GM23338 (cell line): ENCODE measurements at regions not wholly inside any gene's neighbourhood (a gene's known extent, or its start where the extent isn't known, plus 50 kb on each side); places are given as distances from the start of the nearest gene placed in this dataset.

Experiments used
- CREB1 ChIP-seq: fragments of 250-450 bp; sonication (Bioruptor Pico); IDR thresholded peaks from 2 replicates; pipeline ENCODE4 v1.5.0; 2020; ENCODE audit warnings: low read depth, mild to moderate bottlenecking, moderate library complexity
- EZH2 ChIP-seq: fragments of 200-600 bp; sonication (generic); IDR thresholded peaks from one replicate; pipeline ENCODE4 v1.8.0; 2017; ENCODE audit warnings: antibody characterized with exemption, mild to moderate bottlenecking, low read depth; ENCODE audit not compliant: unreplicated experiment
- EZH2phosphoT487 ChIP-seq: fragments of 200-600 bp; sonication (generic); IDR thresholded peaks from one replicate; pipeline ENCODE4 v1.8.1; 2018; ENCODE audit warnings: antibody characterized with exemption; ENCODE audit not compliant: unreplicated experiment
- JUNB ChIP-seq: IDR thresholded peaks from one replicate; pipeline ENCODE4 v1.6.1; 2016; ENCODE audit warnings: antibody characterized with exemption; ENCODE audit not compliant: unreplicated experiment
- NANOG ChIP-seq: IDR thresholded peaks from 2 replicates; pipeline ENCODE4 v1.6.1; 2016; ENCODE audit warnings: antibody characterized with exemption, borderline replicate concordance
- POLR2AphosphoS5 ChIP-seq: IDR thresholded peaks from 2 replicates; pipeline ENCODE4 v1.6.1; 2016; ENCODE audit warnings: antibody characterized with exemption, low read depth
- STAT1 ChIP-seq: IDR thresholded peaks from one replicate; pipeline ENCODE4 v1.6.1; 2016; ENCODE audit warnings: antibody characterized with exemption; ENCODE audit not compliant: unreplicated experiment
- ZNF114 ChIP-seq: fragments of 250-450 bp; sonication (Bioruptor Pico); IDR thresholded peaks from 2 replicates; pipeline ENCODE4 v1.5.0; 2020; ENCODE audit warnings: mild to moderate bottlenecking, moderate library complexity
- ZNF331 ChIP-seq: fragments of 250-450 bp; sonication (Bioruptor Pico); IDR thresholded peaks from 2 replicates; pipeline ENCODE4 v1.5.0; 2020; ENCODE audit warnings: low read depth, mild to moderate bottlenecking, moderate library complexity
- TF ChIP-seq, protein P1 (sequence below), 2 experiments: fragments of 200-600 bp in 1 of 2; sonication (generic) in 1 of 2; conservative IDR thresholded peaks; 2 replicates each; pipeline versions ENCODE4 v1.5.1 to v1.6.1; 2016 to 2017; ENCODE audit warnings: antibody characterized with exemption in 2 of 2, low read depth in 2 of 2, mild to moderate bottlenecking in 2 of 2, moderate library complexity in 1 of 2
- TF ChIP-seq, protein P2 (sequence below): IDR thresholded peaks from 2 replicates; pipeline ENCODE4 v1.6.1; 2016; ENCODE audit warnings: antibody characterized with exemption
- TF ChIP-seq, protein P3 (sequence below): IDR thresholded peaks from one replicate; pipeline ENCODE4 v1.6.1; 2018; ENCODE audit warnings: antibody characterized with exemption; ENCODE audit not compliant: unreplicated experiment
- TF ChIP-seq, protein P4 (sequence below): fragments of 250-450 bp; sonication (Bioruptor Pico); IDR thresholded peaks from 2 replicates; pipeline ENCODE4 v1.5.0; 2020; ENCODE audit warnings: mild to moderate bottlenecking, moderate library complexity

DNA sequence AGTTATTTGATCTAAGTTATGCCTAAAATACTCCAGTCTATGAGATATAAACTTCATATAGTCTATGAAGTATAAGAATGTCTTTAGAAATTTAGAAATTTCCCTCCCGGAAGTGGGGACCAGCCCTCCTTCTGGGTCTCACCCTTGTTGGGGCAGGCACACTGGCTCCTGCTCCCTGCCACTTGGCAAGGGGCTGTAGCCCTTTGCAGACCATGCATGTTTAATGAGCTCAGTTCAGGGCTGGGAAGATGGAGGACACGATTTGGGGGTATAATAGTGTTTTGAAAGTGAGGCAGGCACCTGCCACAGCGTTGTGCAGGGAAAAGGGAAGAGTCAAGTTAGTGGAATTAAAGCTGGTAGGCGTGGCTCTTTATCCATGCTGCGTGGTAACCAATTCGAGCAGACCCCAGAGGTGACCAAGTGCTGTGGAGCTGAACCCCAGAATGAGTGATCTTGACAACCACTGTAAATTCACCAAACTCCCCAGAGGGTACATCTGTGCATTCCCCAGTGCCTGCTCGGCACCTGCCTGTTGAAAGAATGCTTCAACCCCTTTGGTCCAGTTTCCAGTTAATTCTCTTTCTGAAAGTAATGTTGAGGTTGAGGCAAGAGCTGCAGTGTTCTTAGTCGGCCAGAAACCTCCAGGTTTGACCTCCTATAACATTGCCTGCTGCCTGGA, 79.6 kb downstream of the DOP1B start:
- TF ChIP-seq, protein P1, sequence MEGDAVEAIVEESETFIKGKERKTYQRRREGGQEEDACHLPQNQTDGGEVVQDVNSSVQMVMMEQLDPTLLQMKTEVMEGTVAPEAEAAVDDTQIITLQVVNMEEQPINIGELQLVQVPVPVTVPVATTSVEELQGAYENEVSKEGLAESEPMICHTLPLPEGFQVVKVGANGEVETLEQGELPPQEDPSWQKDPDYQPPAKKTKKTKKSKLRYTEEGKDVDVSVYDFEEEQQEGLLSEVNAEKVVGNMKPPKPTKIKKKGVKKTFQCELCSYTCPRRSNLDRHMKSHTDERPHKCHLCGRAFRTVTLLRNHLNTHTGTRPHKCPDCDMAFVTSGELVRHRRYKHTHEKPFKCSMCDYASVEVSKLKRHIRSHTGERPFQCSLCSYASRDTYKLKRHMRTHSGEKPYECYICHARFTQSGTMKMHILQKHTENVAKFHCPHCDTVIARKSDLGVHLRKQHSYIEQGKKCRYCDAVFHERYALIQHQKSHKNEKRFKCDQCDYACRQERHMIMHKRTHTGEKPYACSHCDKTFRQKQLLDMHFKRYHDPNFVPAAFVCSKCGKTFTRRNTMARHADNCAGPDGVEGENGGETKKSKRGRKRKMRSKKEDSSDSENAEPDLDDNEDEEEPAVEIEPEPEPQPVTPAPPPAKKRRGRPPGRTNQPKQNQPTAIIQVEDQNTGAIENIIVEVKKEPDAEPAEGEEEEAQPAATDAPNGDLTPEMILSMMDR (conservative IDR thresholded peaks at IDR 0.05; ENCODE audit: low read depth in 2 of 2) = no peak
- TF ChIP-seq, protein P2, sequence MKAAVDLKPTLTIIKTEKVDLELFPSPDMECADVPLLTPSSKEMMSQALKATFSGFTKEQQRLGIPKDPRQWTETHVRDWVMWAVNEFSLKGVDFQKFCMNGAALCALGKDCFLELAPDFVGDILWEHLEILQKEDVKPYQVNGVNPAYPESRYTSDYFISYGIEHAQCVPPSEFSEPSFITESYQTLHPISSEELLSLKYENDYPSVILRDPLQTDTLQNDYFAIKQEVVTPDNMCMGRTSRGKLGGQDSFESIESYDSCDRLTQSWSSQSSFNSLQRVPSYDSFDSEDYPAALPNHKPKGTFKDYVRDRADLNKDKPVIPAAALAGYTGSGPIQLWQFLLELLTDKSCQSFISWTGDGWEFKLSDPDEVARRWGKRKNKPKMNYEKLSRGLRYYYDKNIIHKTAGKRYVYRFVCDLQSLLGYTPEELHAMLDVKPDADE = no peak
- no peak for TF ChIP-seq EZH2
- no peak for TF ChIP-seq NANOG
- TF ChIP-seq EZH2phosphoT487 = no peak
- TF ChIP-seq, protein P3, sequence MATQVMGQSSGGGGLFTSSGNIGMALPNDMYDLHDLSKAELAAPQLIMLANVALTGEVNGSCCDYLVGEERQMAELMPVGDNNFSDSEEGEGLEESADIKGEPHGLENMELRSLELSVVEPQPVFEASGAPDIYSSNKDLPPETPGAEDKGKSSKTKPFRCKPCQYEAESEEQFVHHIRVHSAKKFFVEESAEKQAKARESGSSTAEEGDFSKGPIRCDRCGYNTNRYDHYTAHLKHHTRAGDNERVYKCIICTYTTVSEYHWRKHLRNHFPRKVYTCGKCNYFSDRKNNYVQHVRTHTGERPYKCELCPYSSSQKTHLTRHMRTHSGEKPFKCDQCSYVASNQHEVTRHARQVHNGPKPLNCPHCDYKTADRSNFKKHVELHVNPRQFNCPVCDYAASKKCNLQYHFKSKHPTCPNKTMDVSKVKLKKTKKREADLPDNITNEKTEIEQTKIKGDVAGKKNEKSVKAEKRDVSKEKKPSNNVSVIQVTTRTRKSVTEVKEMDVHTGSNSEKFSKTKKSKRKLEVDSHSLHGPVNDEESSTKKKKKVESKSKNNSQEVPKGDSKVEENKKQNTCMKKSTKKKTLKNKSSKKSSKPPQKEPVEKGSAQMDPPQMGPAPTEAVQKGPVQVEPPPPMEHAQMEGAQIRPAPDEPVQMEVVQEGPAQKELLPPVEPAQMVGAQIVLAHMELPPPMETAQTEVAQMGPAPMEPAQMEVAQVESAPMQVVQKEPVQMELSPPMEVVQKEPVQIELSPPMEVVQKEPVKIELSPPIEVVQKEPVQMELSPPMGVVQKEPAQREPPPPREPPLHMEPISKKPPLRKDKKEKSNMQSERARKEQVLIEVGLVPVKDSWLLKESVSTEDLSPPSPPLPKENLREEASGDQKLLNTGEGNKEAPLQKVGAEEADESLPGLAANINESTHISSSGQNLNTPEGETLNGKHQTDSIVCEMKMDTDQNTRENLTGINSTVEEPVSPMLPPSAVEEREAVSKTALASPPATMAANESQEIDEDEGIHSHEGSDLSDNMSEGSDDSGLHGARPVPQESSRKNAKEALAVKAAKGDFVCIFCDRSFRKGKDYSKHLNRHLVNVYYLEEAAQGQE = no peak
- TF ChIP-seq JUNB = no peak
- no peak for TF ChIP-seq POLR2AphosphoS5
- TF ChIP-seq CREB1 = no peak
- no peak for TF ChIP-seq ZNF331
- TF ChIP-seq STAT1 = no peak
- TF ChIP-seq ZNF114 (CRISPR knock-in tag) = no peak
- TF ChIP-seq, protein P4, sequence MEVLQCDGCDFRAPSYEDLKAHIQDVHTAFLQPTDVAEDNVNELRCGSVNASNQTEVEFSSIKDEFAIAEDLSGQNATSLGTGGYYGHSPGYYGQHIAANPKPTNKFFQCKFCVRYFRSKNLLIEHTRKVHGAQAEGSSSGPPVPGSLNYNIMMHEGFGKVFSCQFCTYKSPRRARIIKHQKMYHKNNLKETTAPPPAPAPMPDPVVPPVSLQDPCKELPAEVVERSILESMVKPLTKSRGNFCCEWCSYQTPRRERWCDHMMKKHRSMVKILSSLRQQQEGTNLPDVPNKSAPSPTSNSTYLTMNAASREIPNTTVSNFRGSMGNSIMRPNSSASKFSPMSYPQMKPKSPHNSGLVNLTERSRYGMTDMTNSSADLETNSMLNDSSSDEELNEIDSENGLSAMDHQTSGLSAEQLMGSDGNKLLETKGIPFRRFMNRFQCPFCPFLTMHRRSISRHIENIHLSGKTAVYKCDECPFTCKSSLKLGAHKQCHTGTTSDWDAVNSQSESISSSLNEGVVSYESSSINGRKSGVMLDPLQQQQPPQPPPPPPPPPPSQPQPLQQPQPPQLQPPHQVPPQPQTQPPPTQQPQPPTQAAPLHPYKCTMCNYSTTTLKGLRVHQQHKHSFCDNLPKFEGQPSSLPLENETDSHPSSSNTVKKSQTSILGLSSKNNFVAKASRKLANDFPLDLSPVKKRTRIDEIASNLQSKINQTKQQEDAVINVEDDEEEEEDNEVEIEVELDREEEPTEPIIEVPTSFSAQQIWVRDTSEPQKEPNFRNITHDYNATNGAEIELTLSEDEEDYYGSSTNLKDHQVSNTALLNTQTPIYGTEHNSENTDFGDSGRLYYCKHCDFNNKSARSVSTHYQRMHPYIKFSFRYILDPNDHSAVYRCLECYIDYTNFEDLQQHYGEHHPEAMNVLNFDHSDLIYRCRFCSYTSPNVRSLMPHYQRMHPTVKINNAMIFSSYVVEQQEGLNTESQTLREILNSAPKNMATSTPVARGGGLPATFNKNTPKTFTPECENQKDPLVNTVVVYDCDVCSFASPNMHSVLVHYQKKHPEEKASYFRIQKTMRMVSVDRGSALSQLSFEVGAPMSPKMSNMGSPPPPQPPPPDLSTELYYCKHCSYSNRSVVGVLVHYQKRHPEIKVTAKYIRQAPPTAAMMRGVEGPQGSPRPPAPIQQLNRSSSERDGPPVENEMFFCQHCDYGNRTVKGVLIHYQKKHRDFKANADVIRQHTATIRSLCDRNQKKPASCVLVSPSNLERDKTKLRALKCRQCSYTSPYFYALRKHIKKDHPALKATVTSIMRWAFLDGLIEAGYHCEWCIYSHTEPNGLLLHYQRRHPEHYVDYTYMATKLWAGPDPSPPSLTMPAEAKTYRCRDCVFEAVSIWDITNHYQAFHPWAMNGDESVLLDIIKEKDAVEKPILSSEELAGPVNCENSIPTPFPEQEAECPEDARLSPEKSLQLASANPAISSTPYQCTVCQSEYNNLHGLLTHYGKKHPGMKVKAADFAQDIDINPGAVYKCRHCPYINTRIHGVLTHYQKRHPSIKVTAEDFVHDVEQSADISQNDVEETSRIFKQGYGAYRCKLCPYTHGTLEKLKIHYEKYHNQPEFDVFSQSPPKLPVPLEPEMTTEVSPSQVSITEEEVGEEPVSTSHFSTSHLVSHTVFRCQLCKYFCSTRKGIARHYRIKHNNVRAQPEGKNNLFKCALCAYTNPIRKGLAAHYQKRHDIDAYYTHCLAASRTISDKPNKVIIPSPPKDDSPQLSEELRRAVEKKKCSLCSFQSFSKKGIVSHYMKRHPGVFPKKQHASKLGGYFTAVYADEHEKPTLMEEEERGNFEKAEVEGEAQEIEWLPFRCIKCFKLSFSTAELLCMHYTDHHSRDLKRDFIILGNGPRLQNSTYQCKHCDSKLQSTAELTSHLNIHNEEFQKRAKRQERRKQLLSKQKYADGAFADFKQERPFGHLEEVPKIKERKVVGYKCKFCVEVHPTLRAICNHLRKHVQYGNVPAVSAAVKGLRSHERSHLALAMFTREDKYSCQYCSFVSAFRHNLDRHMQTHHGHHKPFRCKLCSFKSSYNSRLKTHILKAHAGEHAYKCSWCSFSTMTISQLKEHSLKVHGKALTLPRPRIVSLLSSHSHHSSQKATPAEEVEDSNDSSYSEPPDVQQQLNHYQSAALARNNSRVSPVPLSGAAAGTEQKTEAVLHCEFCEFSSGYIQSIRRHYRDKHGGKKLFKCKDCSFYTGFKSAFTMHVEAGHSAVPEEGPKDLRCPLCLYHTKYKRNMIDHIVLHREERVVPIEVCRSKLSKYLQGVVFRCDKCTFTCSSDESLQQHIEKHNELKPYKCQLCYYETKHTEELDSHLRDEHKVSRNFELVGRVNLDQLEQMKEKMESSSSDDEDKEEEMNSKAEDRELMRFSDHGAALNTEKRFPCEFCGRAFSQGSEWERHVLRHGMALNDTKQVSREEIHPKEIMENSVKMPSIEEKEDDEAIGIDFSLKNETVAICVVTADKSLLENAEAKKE (CRISPR knock-in tag) = no peak
